Fibroblast of pulmonary artery (primary cell): ENCODE measurements at regions not wholly inside any gene's neighbourhood (a gene's known extent, or its start where the extent isn't known, plus 50 kb on each side); places are given as distances from the start of the nearest gene placed in this dataset.
A peak's percentile ranks its signal among the peaks of the same experiment; 100 is the strongest.
"Not testable (repeated sequence)": the region's sequence is repeated elsewhere in the genome, so short reads cannot be mapped to it uniquely, and the experiment has no call there.

Experiments used
- DNase-seq: peaks from one replicate; pipeline ENCODE4 v3.0.0-alpha.2; 2010; ENCODE audit warnings: low read depth
- H3K4me3 ChIP-seq: replicated peaks from 2 replicates; pipeline ENCODE4 v1.5.1; 2011; ENCODE audit warnings: low read depth, mild to moderate bottlenecking, control low read depth, low read length, moderate library complexity
- CTCF ChIP-seq: IDR thresholded peaks from 2 replicates; pipeline ENCODE4 v1.5.1; 2011; ENCODE audit warnings: mild to moderate bottlenecking, control low read depth, low read length, inconsistent platforms; ENCODE audit errors: missing control alignments

GRCh38 chr4:22596409-22596808, 80.5 kb upstream of the ADGRA3 start:
- H3K4me3 ChIP-seq = no peak overlapping the region
- no peak for DNase-seq
- no peak for TF ChIP-seq CTCF

GRCh38 chr4:22597471-22597870, 81.6 kb upstream of the ADGRA3 start:
- no peak for TF ChIP-seq CTCF
- DNase-seq = no peak
- H3K4me3 ChIP-seq = no peak overlapping the region

GRCh38 chr4:22598113-22599047, 82.5 kb upstream of the ADGRA3 start:
- H3K4me3 ChIP-seq, DNase-seq: not testable (repeated sequence)

GRCh38 chr4:22599228-22599928, 83.5 kb upstream of the ADGRA3 start:
- not testable (repeated sequence) for DNase-seq, H3K4me3 ChIP-seq

GRCh38 chr4:22599929-22600432, 84.1 kb upstream of the ADGRA3 start:
- not testable (repeated sequence) for DNase-seq

GRCh38 chr4:22601638-22602037, 85.8 kb upstream of the ADGRA3 start:
- not testable (repeated sequence) for H3K4me3 ChIP-seq, DNase-seq

More at GRCh38 chr4:22599929-22600432, 84.1 kb upstream of the ADGRA3 start:
- H3K4me3 ChIP-seq = not testable (repeated sequence)

- TF ChIP-seq CTCF = peak; percentile 59
- peak; percentile 47 for DNase-seq
- H3K4me3 ChIP-seq = no peak overlapping the region
These were observed 85.4 kb upstream of the GBA3 start for GRCh38 chr4:22607382-22607781.

GRCh38 chr4:22609951-22610525, 82.7 kb upstream of the GBA3 start:
- not testable (repeated sequence) for H3K4me3 ChIP-seq, DNase-seq

- H3K4me3 ChIP-seq = no peak overlapping the region
- TF ChIP-seq CTCF = no peak
- no peak for DNase-seq
These were observed 78.6 kb upstream of the GBA3 start for GRCh38 chr4:22614114-22614513.
